ENCODE measurements at regions not wholly inside any gene's neighbourhood (a gene's known extent, or its start where the extent isn't known, plus 50 kb on each side); places are given as distances from the start of the nearest gene placed in this dataset.

- H3K27ac Mint-ChIP-seq (ENCODE audit: low read depth, unreplicated experiment): no peak overlapping the region
- no peak for TF ChIP-seq CTCF (IDR thresholded peaks at IDR 0.05; ENCODE audit: unreplicated experiment)
- H3K9me3 Mint-ChIP-seq (ENCODE audit: unreplicated experiment): peaks cover 21% of the 10 kb centered on the region
- ChIA-PET CTCF (no interaction called here), POLR2A (no interaction called here)
- DNase-seq (ENCODE audit: unreplicated experiment): no peak
- no TSS peak for BruUV-seq (replicated peaks)
- no peaks in the 10 kb centered on the region for H3K4me1 Mint-ChIP-seq (ENCODE audit: insufficient read depth, unreplicated experiment)
- H3K36me3 Mint-ChIP-seq (ENCODE audit: insufficient read depth, unreplicated experiment): no peaks in the 10 kb centered on the region
- intact Hi-C loops (cut with micrococcal nuclease): no loop called here
- H3K27me3 Mint-ChIP-seq (ENCODE audit: insufficient read depth, unreplicated experiment): no peaks in the 10 kb centered on the region
- no peak overlapping the region for H3K4me3 Mint-ChIP-seq (ENCODE audit: unreplicated experiment)
Observed at GRCh38 chr5:85741972-85742371, 875.8 kb upstream of the COX7C start.

GRCh38 chr5:85760519-85760918 is 857.2 kb upstream of the COX7C start:
- Mint-ChIP-seq H3K4me3 (ENCODE audit: unreplicated experiment) (no peak overlapping the region), H3K36me3 (ENCODE audit: insufficient read depth, unreplicated experiment) (no peaks in the 10 kb centered on the region), H3K27ac (ENCODE audit: low read depth, unreplicated experiment) (no peak overlapping the region), H3K4me1 (ENCODE audit: insufficient read depth, unreplicated experiment) (no peaks in the 10 kb centered on the region), H3K27me3 (ENCODE audit: insufficient read depth, unreplicated experiment) (no peaks in the 10 kb centered on the region), H3K9me3 (ENCODE audit: unreplicated experiment) (peaks cover 23% of the 10 kb centered on the region)
- DNase-seq (ENCODE audit: unreplicated experiment): no peak
- no peak for TF ChIP-seq CTCF (IDR thresholded peaks at IDR 0.05; ENCODE audit: unreplicated experiment)
- POLR2A ChIA-PET: no interaction called here
- intact Hi-C loops (cut with micrococcal nuclease): no loop called here
- CTCF ChIA-PET: no interaction called here
- no TSS peak for BruUV-seq (replicated peaks)

GRCh38 chr5:85769347-85769746 is 848.4 kb upstream of the COX7C start:
- no peak for TF ChIP-seq CTCF (IDR thresholded peaks at IDR 0.05; ENCODE audit: unreplicated experiment)
- H3K4me1 Mint-ChIP-seq (ENCODE audit: insufficient read depth, unreplicated experiment): no peaks in the 10 kb centered on the region
- no peak for DNase-seq (ENCODE audit: unreplicated experiment)
- H3K9me3 Mint-ChIP-seq (ENCODE audit: unreplicated experiment): peaks cover 24% of the 10 kb centered on the region
- no peak overlapping the region for H3K4me3 Mint-ChIP-seq (ENCODE audit: unreplicated experiment)
- intact Hi-C loops (cut with micrococcal nuclease): no loop called here
- no peak overlapping the region for H3K27ac Mint-ChIP-seq (ENCODE audit: low read depth, unreplicated experiment)
- no TSS peak for BruUV-seq (replicated peaks)
- ChIA-PET POLR2A (no interaction called here), CTCF (interaction anchor here (0.7 kb wide), 1 partner anchor 1536 kb away, joined by 3 read pairs; no protein-coding TSS in a partner anchor)
- no peaks in the 10 kb centered on the region for H3K27me3 Mint-ChIP-seq (ENCODE audit: insufficient read depth, unreplicated experiment)
- H3K36me3 Mint-ChIP-seq (ENCODE audit: insufficient read depth, unreplicated experiment): no peaks in the 10 kb centered on the region

- POLR2A ChIA-PET: interaction anchor here (0.6 kb wide), 1 partner anchor 32 kb away, joined by 3 read pairs; no protein-coding TSS in a partner anchor
- DNase-seq (ENCODE audit: unreplicated experiment): no peak
- BruUV-seq (replicated peaks): no TSS peak
- no peak overlapping the region for H3K27ac Mint-ChIP-seq (ENCODE audit: low read depth, unreplicated experiment)
- H3K36me3 Mint-ChIP-seq (ENCODE audit: insufficient read depth, unreplicated experiment): no peaks in the 10 kb centered on the region
- CTCF ChIA-PET: no interaction called here
- no peak overlapping the region for H3K4me3 Mint-ChIP-seq (ENCODE audit: unreplicated experiment)
- H3K9me3 Mint-ChIP-seq (ENCODE audit: unreplicated experiment): no peaks in the 10 kb centered on the region
- intact Hi-C loops (cut with micrococcal nuclease): no loop called here
- H3K4me1 Mint-ChIP-seq (ENCODE audit: insufficient read depth, unreplicated experiment): no peaks in the 10 kb centered on the region
- TF ChIP-seq CTCF (IDR thresholded peaks at IDR 0.05; ENCODE audit: unreplicated experiment): no peak
- no peaks in the 10 kb centered on the region for H3K27me3 Mint-ChIP-seq (ENCODE audit: insufficient read depth, unreplicated experiment)
Observed at GRCh38 chr5:85784746-85785145, 833.0 kb upstream of the COX7C start.

Data from MCF 10A (cell line).